HCT116 (cell line): ENCODE measurements at regions not wholly inside any gene's neighbourhood (a gene's known extent, or its start where the extent isn't known, plus 50 kb on each side); places are given as distances from the start of the nearest gene placed in this dataset.

Experiments
- ATAC-seq: fragments of 200-7000 bp; cut with Tn5 transposase; 2 replicates; pipeline ENCODE4 v1.9.1; 2020; ENCODE audit warnings: mild to moderate bottlenecking, moderate library complexity
- BruUV-seq: library from RNA; stranded (reverse); fragments of 400-500 nt; replicated peaks from 2 replicates; lab custom pipeline; 2021; lab: Mats Ljungman, UMichigan
- CTCF ChIA-PET: fragments of 300-600 bp; sonication (Branson Sonifier 250); formaldehyde crosslinking; loops from one replicate; lab custom pipeline; 2021; ENCODE audit warnings: antibody characterized with exemption; lab: Charles Lee
- POLR2A ChIA-PET: fragments of 300-600, 350-600 bp; sonication (Branson Sonifier 250); formaldehyde crosslinking; loops from one replicate; lab custom pipeline; 2021; ENCODE audit warnings: antibody characterized with exemption; lab: Charles Lee
- RAD21 ChIA-PET, 2 experiments: fragments of 300-600 bp; sonication (Branson Sonifier 250); formaldehyde crosslinking; loops; one replicate each; lab custom pipeline; 2023; ENCODE audit warnings: low total read pairs in 2 of 2; ENCODE audit not compliant: uncharacterized antibody in 2 of 2, unreplicated experiment in 2 of 2, low non-redundant PET in 1 of 2; lab: Charles Lee
- DNase-seq: peaks from one replicate; pipeline ENCODE4 v3.0.0-alpha.2; 2010; ENCODE audit warnings: low read depth, low spot score
- H2AFZ ChIP-seq: fragments of 200-600 bp; shearing (Covaris generic), sonication (generic); 2 replicates; pipeline ENCODE4 v1.6.1; 2017; ENCODE audit warnings: low read depth, mixed run types, mixed read lengths, antibody characterized with exemption, low read length; ENCODE audit not compliant: poor library complexity, severe bottlenecking
- H3K27ac ChIP-seq: 2 replicates; pipeline ENCODE4 v1.5.1; 2012; ENCODE audit warnings: low read depth, low read length
- H3K27me3 ChIP-seq: fragments of 200-600 bp; sonication (generic); 2 replicates; pipeline ENCODE4 v1.6.1; 2016; ENCODE audit warnings: mixed run types, low read length, mixed read lengths; ENCODE audit not compliant: insufficient read depth
- H3K36me3 ChIP-seq, 2 experiments: fragments of 200-500 bp in 1 of 2; fragments of 200-600 bp in 1 of 2; sonication (Bioruptor generic) in 1 of 2; sonication (generic) in 1 of 2; 2 replicates each; pipeline versions ENCODE4 v1.5.1 to v1.6.1; 2014 to 2016; ENCODE audit warnings: low read length in 2 of 2, inconsistent platforms in 1 of 2, mixed read lengths in 1 of 2, mixed run types in 1 of 2; ENCODE audit not compliant: insufficient read depth in 2 of 2, control insufficient read depth in 1 of 2
- H3K4me1 ChIP-seq, 2 experiments: fragments of 200-600 bp in 1 of 2; sonication (generic) in 1 of 2; 2 replicates each; pipeline versions ENCODE4 v1.5.1 to v1.6.1; 2012 to 2017; ENCODE audit warnings: low read length in 2 of 2, inconsistent platforms in 1 of 2, mild to moderate bottlenecking in 1 of 2, mixed read lengths in 1 of 2, mixed run types in 1 of 2, moderate library complexity in 1 of 2; ENCODE audit not compliant: insufficient read depth in 2 of 2, control insufficient read depth in 1 of 2
- H3K4me2 ChIP-seq: fragments of 200-600 bp; sonication (generic); 2 replicates; pipeline ENCODE4 v1.6.1; 2017; ENCODE audit warnings: mixed run types, low read length, mixed read lengths
- H3K4me3 ChIP-seq, 2 experiments: fragments of 200-600 bp in 1 of 2; sonication (generic) in 1 of 2; replicated peaks in 1 of 2; 2 replicates each; pipeline ENCODE4 v1.5.1; 2011 to 2016; ENCODE audit warnings: low read length in 2 of 2, control low read depth in 1 of 2, low read depth in 1 of 2, mild to moderate bottlenecking in 1 of 2, mixed read lengths in 1 of 2, mixed run types in 1 of 2
- H3K79me2 ChIP-seq: fragments of 200-600 bp; sonication (generic); 2 replicates; pipeline ENCODE4 v1.6.1; 2017; ENCODE audit warnings: mild to moderate bottlenecking, mixed run types, low read length, moderate library complexity, mixed read lengths; ENCODE audit not compliant: insufficient read depth
- H3K9ac ChIP-seq: fragments of 200-600 bp; sonication (generic); 2 replicates; pipeline ENCODE4 v1.6.1; 2016; ENCODE audit warnings: low read length, mixed read lengths
- H3K9me2 ChIP-seq: fragments of 200-600 bp; sonication (generic), shearing (Covaris generic); 2 replicates; pipeline ENCODE4 v1.6.1; 2017; ENCODE audit warnings: mixed run types, mild to moderate bottlenecking, moderate library complexity; ENCODE audit not compliant: insufficient read depth
- H3K9me3 ChIP-seq, 2 experiments: fragments of 200-500 bp in 1 of 2; fragments of 200-600 bp in 1 of 2; sonication (Bioruptor generic) in 1 of 2; sonication (generic) in 1 of 2; 2 replicates each; pipeline ENCODE4 v1.6.1; 2014 to 2017; ENCODE audit warnings: low read length in 2 of 2, mixed read lengths in 2 of 2, inconsistent platforms in 1 of 2, low read depth in 1 of 2, mild to moderate bottlenecking in 1 of 2, mixed run types in 1 of 2, moderate library complexity in 1 of 2; ENCODE audit not compliant: control insufficient read depth in 1 of 2, insufficient read depth in 1 of 2
- H4K20me1 ChIP-seq: fragments of 200-600 bp; sonication (generic), shearing (Covaris generic); 2 replicates; pipeline ENCODE4 v1.6.1; 2017; ENCODE audit warnings: mixed run types, mild to moderate bottlenecking, moderate library complexity; ENCODE audit not compliant: insufficient read depth
- ATF3 ChIP-seq: IDR thresholded peaks from 2 replicates; pipeline ENCODE4 v1.6.1; 2012
- CEBPB ChIP-seq: IDR thresholded peaks from 2 replicates; pipeline ENCODE4 v1.6.1; 2012; ENCODE audit warnings: low read depth
- ELF1 ChIP-seq: IDR thresholded peaks from 2 replicates; pipeline ENCODE4 v1.6.1; 2012; ENCODE audit warnings: low read depth, borderline replicate concordance
- EZH2 ChIP-seq: fragments of 200-600 bp; sonication (generic); IDR thresholded peaks from 2 replicates; pipeline ENCODE4 v1.6.1; 2017; ENCODE audit warnings: antibody characterized with exemption, mixed run types
- EZH2phosphoT487 ChIP-seq: fragments of 200-600 bp; IDR thresholded peaks from 2 replicates; pipeline ENCODE4 v1.6.1; 2018; ENCODE audit warnings: antibody characterized with exemption, borderline replicate concordance
- FOSL1 ChIP-seq: IDR thresholded peaks from 2 replicates; pipeline ENCODE4 v1.6.1; 2012; ENCODE audit warnings: low read depth
- MAX ChIP-seq: IDR thresholded peaks from 2 replicates; pipeline ENCODE4 v1.6.1; 2012
- POLR2AphosphoS5 ChIP-seq: IDR thresholded peaks from 2 replicates; pipeline ENCODE4 v1.6.1; 2011; ENCODE audit warnings: mild to moderate bottlenecking, low read depth, low read length, moderate library complexity
- SIN3A ChIP-seq: IDR thresholded peaks from 2 replicates; pipeline ENCODE4 v1.6.1; 2012; ENCODE audit warnings: low read depth
- TCF7L2 ChIP-seq: IDR thresholded peaks from 2 replicates; pipeline ENCODE4 v1.7.0; 2011; ENCODE audit warnings: borderline replicate concordance, inconsistent platforms; ENCODE audit not compliant: insufficient read depth, insufficient read length; ENCODE audit errors: extremely low read depth
- YY1 ChIP-seq: IDR thresholded peaks from 2 replicates; pipeline ENCODE4 v1.6.1; 2011; ENCODE audit warnings: low read length, low read depth, moderate library complexity, mild to moderate bottlenecking; ENCODE audit not compliant: insufficient replicate concordance; ENCODE audit errors: extremely low read depth
- intact Hi-C: fragments of 100-400 bp; cut with micrococcal nuclease; formaldehyde crosslinking; loops from 2 replicates; pipeline ENCODE4 v1.10.0; 2022
- TF ChIP-seq, protein P1 (sequence below): IDR thresholded peaks from 2 replicates; pipeline ENCODE4 v1.6.1; 2011; ENCODE audit warnings: mild to moderate bottlenecking, low read length, moderate library complexity; ENCODE audit not compliant: insufficient replicate concordance; ENCODE audit errors: extremely low read depth

GRCh38 chr6:168852376-168852884 is 401.2 kb downstream of the THBS2 start:
- Histone ChIP-seq H3K79me2 (no peaks in the 10 kb centered on the region), H4K20me1 (no peaks in the 10 kb centered on the region), H3K27ac (no peak overlapping the region), H3K4me3 (no peak overlapping the region), H3K9me2 (no peaks in the 10 kb centered on the region), H3K36me3 (no peaks in the 10 kb centered on the region), H3K4me1 (no peaks in the 10 kb centered on the region), H3K27me3 (no peaks in the 10 kb centered on the region), H3K9me3 (no peaks in the 10 kb centered on the region), H3K9ac (no peak overlapping the region), H3K4me2 (no peak overlapping the region), H2AFZ (no peak overlapping the region)
- TF ChIP-seq TCF7L2 (no peak), SIN3A (no peak), MAX (no peak), ATF3 (no peak), YY1 (no peak), EZH2 (no peak), CEBPB (no peak)
- CTCF ChIA-PET: no interaction called here
- DNase-seq (no peak), ATAC-seq (no peak)
- intact Hi-C loops: no loop called here
- RAD21 ChIA-PET: no interaction called here
- POLR2A ChIA-PET: no interaction called here
- no TSS peak for BruUV-seq

DNA sequence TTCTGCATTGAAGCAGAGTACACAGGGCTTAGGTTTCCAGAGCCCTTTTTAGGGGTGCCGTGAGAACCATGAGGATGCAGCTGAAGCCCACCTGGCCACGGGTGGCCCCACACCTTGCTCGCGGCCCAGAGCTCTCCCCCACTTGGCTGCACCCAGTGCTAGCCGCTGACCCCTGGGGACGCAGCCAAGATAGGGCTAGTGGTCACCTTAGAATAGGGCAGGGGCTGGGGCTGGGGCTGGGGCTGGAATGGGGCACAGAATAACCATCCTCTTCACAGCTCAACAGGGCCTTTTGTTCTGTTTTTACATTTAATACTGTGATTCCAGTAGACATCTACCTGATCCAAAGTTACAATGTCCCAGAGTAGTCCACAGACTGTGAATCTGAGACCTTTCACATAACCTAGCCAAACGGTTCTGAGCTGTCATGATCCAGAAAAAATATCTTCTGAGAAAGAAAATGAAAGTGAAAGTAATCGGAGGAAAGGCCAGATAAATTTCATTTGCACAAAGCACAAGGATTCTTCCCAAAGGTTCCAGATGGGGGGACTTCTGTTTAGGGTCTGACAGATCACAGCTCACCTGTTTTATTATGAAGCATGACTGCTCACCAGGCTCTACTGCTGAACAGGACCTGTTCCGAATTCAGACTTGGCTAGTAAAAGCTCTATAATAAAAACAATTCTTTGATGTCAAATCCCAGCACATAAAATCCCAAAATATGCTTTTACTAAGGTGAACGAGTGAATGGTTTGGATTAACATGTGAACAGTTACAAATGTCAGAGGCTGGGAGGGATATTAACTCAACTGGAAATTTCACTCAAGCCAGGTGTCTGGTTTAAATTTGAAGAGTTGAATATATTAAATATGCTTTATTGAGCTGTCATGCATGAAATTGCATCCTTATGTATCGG is 401.9 kb downstream of the THBS2 start:
- Histone ChIP-seq H3K9ac (no peak overlapping the region), H3K9me3 (no peaks in the 10 kb centered on the region), H3K27ac (no peak overlapping the region), H4K20me1 (no peaks in the 10 kb centered on the region), H3K36me3 (no peaks in the 10 kb centered on the region), H3K4me3 (no peak overlapping the region), H2AFZ (no peak overlapping the region), H3K9me2 (no peaks in the 10 kb centered on the region), H3K79me2 (no peaks in the 10 kb centered on the region), H3K27me3 (no peaks in the 10 kb centered on the region), H3K4me2 (no peak overlapping the region; the same call in 1 of the 2 replicates), H3K4me1 (no peaks in the 10 kb centered on the region)
- intact Hi-C loops: no loop called here
- ChIA-PET POLR2A (no interaction called here), CTCF (no interaction called here), RAD21 (no interaction called here)
- no TSS peak for BruUV-seq
- DNase-seq (no peak), ATAC-seq (no peak)
- TF ChIP-seq SIN3A (no peak), FOSL1 (no peak), ATF3 (no peak), POLR2AphosphoS5 (no peak), EZH2phosphoT487 (no peak), CEBPB (no peak), ELF1 (no peak)
- TF ChIP-seq, protein P1, sequence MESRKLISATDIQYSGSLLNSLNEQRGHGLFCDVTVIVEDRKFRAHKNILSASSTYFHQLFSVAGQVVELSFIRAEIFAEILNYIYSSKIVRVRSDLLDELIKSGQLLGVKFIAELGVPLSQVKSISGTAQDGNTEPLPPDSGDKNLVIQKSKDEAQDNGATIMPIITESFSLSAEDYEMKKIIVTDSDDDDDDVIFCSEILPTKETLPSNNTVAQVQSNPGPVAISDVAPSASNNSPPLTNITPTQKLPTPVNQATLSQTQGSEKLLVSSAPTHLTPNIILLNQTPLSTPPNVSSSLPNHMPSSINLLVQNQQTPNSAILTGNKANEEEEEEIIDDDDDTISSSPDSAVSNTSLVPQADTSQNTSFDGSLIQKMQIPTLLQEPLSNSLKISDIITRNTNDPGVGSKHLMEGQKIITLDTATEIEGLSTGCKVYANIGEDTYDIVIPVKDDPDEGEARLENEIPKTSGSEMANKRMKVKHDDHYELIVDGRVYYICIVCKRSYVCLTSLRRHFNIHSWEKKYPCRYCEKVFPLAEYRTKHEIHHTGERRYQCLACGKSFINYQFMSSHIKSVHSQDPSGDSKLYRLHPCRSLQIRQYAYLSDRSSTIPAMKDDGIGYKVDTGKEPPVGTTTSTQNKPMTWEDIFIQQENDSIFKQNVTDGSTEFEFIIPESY: no peak
